Esophagus muscularis mucosa (tissue), 4 donors: ENCODE measurements at regions not wholly inside any gene's neighbourhood (a gene's known extent, or its start where the extent isn't known, plus 50 kb on each side); places are given as distances from the start of the nearest gene placed in this dataset.

Source experiments
- CTCF ChIP-seq, 3 experiments: fragments of 200-600 bp in 2 of 3; fragments of 450-650 bp in 1 of 3; sonication (generic) in 2 of 3; IDR thresholded peaks; one replicate each; pipeline ENCODE4 v1.5.1; 2017 to 2019; ENCODE audit warnings: antibody characterized with exemption in 3 of 3, mild to moderate bottlenecking in 2 of 3, moderate library complexity in 1 of 3
- EP300 ChIP-seq: sonication (generic); formaldehyde crosslinking; IDR thresholded peaks from one replicate; pipeline ENCODE4 v1.6.1; 2017; ENCODE audit warnings: antibody characterized with exemption
- POLR2AphosphoS5 ChIP-seq, 2 donors: sonication (generic); formaldehyde crosslinking; IDR thresholded peaks; one replicate each; pipeline ENCODE4 v1.6.1; 2017; ENCODE audit warnings: antibody characterized with exemption in 2 of 2

- no peak for TF ChIP-seq CTCF (IDR thresholded peaks at IDR 0.05)
- no peak for TF ChIP-seq POLR2AphosphoS5 (IDR thresholded peaks at IDR 0.05)
- no peak for TF ChIP-seq EP300
These were observed 134.8 kb upstream of the KLF6 start for GRCh38 chr10:3919709-3920308.
